Renal pelvis (tissue), 1 donor: ENCODE measurements at regions not wholly inside any gene's neighbourhood (a gene's known extent, or its start where the extent isn't known, plus 50 kb on each side); places are given as distances from the start of the nearest gene placed in this dataset.

Experiments used
- DNase-seq: peaks from one replicate; pipeline ENCODE4 v3.0.0-alpha.2; 2013

- DNase-seq, result no peak
Observed at GRCh38 chr5:145708169-145708568, 127.0 kb downstream of the PRELID2 start.

- no peak for DNase-seq
Observed at GRCh38 chr5:145704724-145705123, 130.4 kb downstream of the PRELID2 start.

GRCh38 chr5:145703856-145704255 is 131.3 kb downstream of the PRELID2 start:
- DNase-seq, result no peak

- no peak for DNase-seq
Observed at GRCh38 chr5:145701404-145701803, 133.7 kb downstream of the PRELID2 start.

- no peak for DNase-seq
Observed at GRCh38 chr5:145699846-145700245, 135.3 kb downstream of the PRELID2 start.

- no peak for DNase-seq
Observed at GRCh38 chr5:145697251-145697990, 137.7 kb downstream of the PRELID2 start.

GRCh38 chr5:145689235-145689634 is 145.9 kb downstream of the PRELID2 start:
- DNase-seq, result no peak

- no peak for DNase-seq
Observed at GRCh38 chr5:145687943-145688342, 147.2 kb downstream of the PRELID2 start.

GRCh38 chr5:145685417-145685816 is 149.7 kb downstream of the PRELID2 start:
- no peak for DNase-seq

- DNase-seq, result no peak
Observed at GRCh38 chr5:145683431-145683830, 151.7 kb downstream of the PRELID2 start.

- no peak for DNase-seq
Observed at GRCh38 chr5:145682197-145682899, 152.8 kb downstream of the PRELID2 start.

- DNase-seq, result peak; percentile 24
Observed at GRCh38 chr5:145681686-145682085, 153.5 kb downstream of the PRELID2 start.

GRCh38 chr5:145681216-145681615 is 153.9 kb downstream of the PRELID2 start:
- no peak for DNase-seq

GRCh38 chr5:145680767-145681166 is 154.4 kb downstream of the PRELID2 start:
- no peak for DNase-seq

GRCh38 chr5:145680169-145680568 is 155.0 kb downstream of the PRELID2 start:
- DNase-seq, result no peak

- DNase-seq, result no peak
Observed at GRCh38 chr5:145678255-145678654, 156.9 kb downstream of the PRELID2 start.

- no peak for DNase-seq
Observed at GRCh38 chr5:145673786-145674185, 161.4 kb downstream of the PRELID2 start.

- DNase-seq, result no peak
Observed at GRCh38 chr5:145668714-145669113, 166.4 kb downstream of the PRELID2 start.

GRCh38 chr5:145667742-145668141 is 167.4 kb downstream of the PRELID2 start:
- DNase-seq, result no peak

GRCh38 chr5:145666591-145666990 is 168.6 kb downstream of the PRELID2 start:
- no peak for DNase-seq

GRCh38 chr5:145661737-145662485 is 173.2 kb downstream of the PRELID2 start:
- DNase-seq, result no peak

GRCh38 chr5:145660897-145661640 is 174.1 kb downstream of the PRELID2 start:
- no peak for DNase-seq
